ENCODE measurements at regions not wholly inside any gene's neighbourhood (a gene's known extent, or its start where the extent isn't known, plus 50 kb on each side); places are given as distances from the start of the nearest gene placed in this dataset.
"Not testable (repeated sequence)": the region's sequence is repeated elsewhere in the genome, so short reads cannot be mapped to it uniquely, and the experiment has no call there.

DNA sequence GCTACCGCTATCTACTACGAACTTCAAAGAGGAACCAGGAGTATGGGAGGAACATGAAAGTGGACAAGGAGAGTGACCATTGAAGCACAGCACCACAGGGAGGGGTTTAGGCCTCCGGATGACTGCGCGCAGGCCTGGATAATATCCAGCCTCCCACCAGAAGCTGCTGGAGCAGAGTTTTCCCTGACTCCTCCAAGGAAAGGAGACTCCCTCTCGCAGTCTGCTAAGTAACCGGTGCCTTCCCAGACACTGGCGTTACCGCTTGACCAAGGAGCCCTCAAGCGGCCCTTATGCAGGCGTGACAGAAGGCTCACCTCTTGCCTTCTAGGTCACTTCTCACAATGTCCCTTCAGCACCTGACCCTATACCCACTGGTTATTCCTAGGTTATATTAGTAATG, 64.2 kb upstream of the BTG3 start:
- TF ChIP-seq, protein P1, sequence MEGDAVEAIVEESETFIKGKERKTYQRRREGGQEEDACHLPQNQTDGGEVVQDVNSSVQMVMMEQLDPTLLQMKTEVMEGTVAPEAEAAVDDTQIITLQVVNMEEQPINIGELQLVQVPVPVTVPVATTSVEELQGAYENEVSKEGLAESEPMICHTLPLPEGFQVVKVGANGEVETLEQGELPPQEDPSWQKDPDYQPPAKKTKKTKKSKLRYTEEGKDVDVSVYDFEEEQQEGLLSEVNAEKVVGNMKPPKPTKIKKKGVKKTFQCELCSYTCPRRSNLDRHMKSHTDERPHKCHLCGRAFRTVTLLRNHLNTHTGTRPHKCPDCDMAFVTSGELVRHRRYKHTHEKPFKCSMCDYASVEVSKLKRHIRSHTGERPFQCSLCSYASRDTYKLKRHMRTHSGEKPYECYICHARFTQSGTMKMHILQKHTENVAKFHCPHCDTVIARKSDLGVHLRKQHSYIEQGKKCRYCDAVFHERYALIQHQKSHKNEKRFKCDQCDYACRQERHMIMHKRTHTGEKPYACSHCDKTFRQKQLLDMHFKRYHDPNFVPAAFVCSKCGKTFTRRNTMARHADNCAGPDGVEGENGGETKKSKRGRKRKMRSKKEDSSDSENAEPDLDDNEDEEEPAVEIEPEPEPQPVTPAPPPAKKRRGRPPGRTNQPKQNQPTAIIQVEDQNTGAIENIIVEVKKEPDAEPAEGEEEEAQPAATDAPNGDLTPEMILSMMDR (optimal IDR thresholded peaks at IDR 0.05 in 1 of 3, IDR thresholded peaks at IDR 0.05 in 1 of 3, conservative IDR thresholded peaks at IDR 0.05 in 1 of 3; ENCODE audit: extremely low read depth in 1 of 3, insufficient read depth in 2 of 3, low read length in 3 of 3): not testable (repeated sequence)
- not testable (repeated sequence) for TF ChIP-seq EZH2 (IDR thresholded peaks at IDR 0.05; ENCODE audit: low read length)

All from keratinocyte (primary cell).